OCI-LY7 (cell line): ENCODE measurements at regions not wholly inside any gene's neighbourhood (a gene's known extent, or its start where the extent isn't known, plus 50 kb on each side); places are given as distances from the start of the nearest gene placed in this dataset.

Experiments
- BruUV-seq: library from RNA; stranded (reverse); fragments of 400-500 nt; replicated peaks from 2 replicates; lab custom pipeline; 2021; lab: Mats Ljungman, UMichigan
- CTCF ChIA-PET: fragments of 300-600 bp; sonication (Branson Sonifier 250); formaldehyde crosslinking; loops from one replicate; lab custom pipeline; 2022; ENCODE audit warnings: antibody characterized with exemption; ENCODE audit not compliant: unreplicated experiment; lab: Charles Lee
- POLR2A ChIA-PET: fragments of 300-600 bp; sonication (Branson Sonifier 250); formaldehyde crosslinking; loops from one replicate; lab custom pipeline; 2022; ENCODE audit warnings: antibody characterized with exemption; lab: Charles Lee
- DNase-seq: peaks from one replicate; pipeline ENCODE4 v3.0.0-alpha.2; 2015; ENCODE audit warnings: low spot score
- H2AFZ ChIP-seq: fragments of 200-600 bp; sonication (generic), shearing (Covaris generic); 2 replicates; pipeline ENCODE4 v1.6.1; 2014; ENCODE audit warnings: mild to moderate bottlenecking, antibody characterized with exemption, low read length, moderate library complexity
- H3K27ac ChIP-seq: fragments of 200-600 bp; sonication (generic); 2 replicates; pipeline ENCODE4 v1.5.1; 2014; ENCODE audit warnings: mixed run types, low read depth, mild to moderate bottlenecking, moderate library complexity, low read length, inconsistent platforms; ENCODE audit not compliant: poor library complexity, severe bottlenecking
- H3K36me3 ChIP-seq: fragments of 200-600 bp; sonication (generic); 2 replicates; pipeline ENCODE4 v1.6.1; 2014; ENCODE audit warnings: mild to moderate bottlenecking, antibody characterized with exemption, low read length, moderate library complexity, mixed read lengths; ENCODE audit not compliant: insufficient read depth
- H3K4me1 ChIP-seq: fragments of 200-600 bp; sonication (generic); 2 replicates; pipeline ENCODE4 v1.5.1; 2014; ENCODE audit warnings: mild to moderate bottlenecking, low read length; ENCODE audit not compliant: insufficient read depth, poor library complexity, severe bottlenecking
- H3K4me2 ChIP-seq: fragments of 200-600 bp; sonication (generic); 2 replicates; pipeline ENCODE4 v1.6.1; 2014; ENCODE audit warnings: mild to moderate bottlenecking, low read length
- H3K4me3 ChIP-seq: fragments of 200-600 bp; sonication (generic); 2 replicates; pipeline ENCODE4 v1.5.1; 2014; ENCODE audit warnings: mild to moderate bottlenecking, low read depth, low read length; ENCODE audit not compliant: poor library complexity, severe bottlenecking
- H3K79me2 ChIP-seq: fragments of 200-600 bp; sonication (generic); 2 replicates; pipeline ENCODE4 v1.6.1; 2016; ENCODE audit warnings: low read depth, mild to moderate bottlenecking, low read length, moderate library complexity, mixed read lengths; ENCODE audit not compliant: insufficient read depth
- H3K9me2 ChIP-seq: fragments of 200-600 bp; sonication (generic); 2 replicates; pipeline ENCODE4 v1.6.1; 2016; ENCODE audit warnings: mild to moderate bottlenecking, low read length, mixed read lengths; ENCODE audit not compliant: insufficient read depth
- H3K9me3 ChIP-seq: fragments of 200-600 bp; sonication (generic); 2 replicates; pipeline ENCODE4 v1.6.1; 2014; ENCODE audit warnings: mild to moderate bottlenecking, mixed run types, low read length, mixed read lengths
- H4K20me1 ChIP-seq: fragments of 200-600 bp; sonication (generic); 2 replicates; pipeline ENCODE4 v1.6.1; 2014; ENCODE audit warnings: mild to moderate bottlenecking, antibody characterized with exemption, low read length, moderate library complexity, mixed read lengths; ENCODE audit not compliant: insufficient read depth
- CTCF ChIP-seq: fragments of 200-600 bp; sonication (generic); conservative IDR thresholded peaks from 2 replicates; pipeline ENCODE4 v1.5.1; 2014; ENCODE audit warnings: mild to moderate bottlenecking, antibody characterized with exemption, low read length, moderate library complexity, mixed read lengths
- EZH2phosphoT487 ChIP-seq: fragments of 200-600 bp; sonication (generic); IDR thresholded peaks from 2 replicates; pipeline ENCODE4 v1.6.1; 2018; ENCODE audit warnings: low read depth, borderline replicate concordance, mild to moderate bottlenecking, mixed run types, antibody characterized with exemption, low read length, moderate library complexity, mixed read lengths
- intact Hi-C: fragments of 100-400 bp; cut with micrococcal nuclease; formaldehyde crosslinking; loops from one replicate; pipeline ENCODE4 v1.10.0; 2022; ENCODE audit not compliant: unreplicated experiment

- no peaks in the 10 kb centered on the region for H3K9me2 ChIP-seq
- peak overlapping the region; percentile 86; the same call in 1 of the 2 replicates for H2AFZ ChIP-seq
- intact Hi-C loops: loop anchor here (5.0 kb wide), 2 partner anchors 102 to 587 kb away; partner anchors contain the start of gene TIMM22
- H3K4me1 ChIP-seq: peaks cover 13% of the 10 kb centered on the region
- H3K36me3 ChIP-seq: no peaks in the 10 kb centered on the region
- DNase-seq: peak; percentile 100
- H3K9me3 ChIP-seq: no peaks in the 10 kb centered on the region
- H3K4me2 ChIP-seq: peak overlapping the region; percentile 88
- no TSS peak for BruUV-seq
- no peaks in the 10 kb centered on the region for H4K20me1 ChIP-seq
- CTCF ChIA-PET: no interaction called here
- H3K4me3 ChIP-seq: peak overlapping the region; percentile 79
- peak overlapping the region; percentile 35 for H3K27ac ChIP-seq
- H3K79me2 ChIP-seq: no peaks in the 10 kb centered on the region
- POLR2A ChIA-PET: no interaction called here
- TF ChIP-seq EZH2phosphoT487: no peak
- TF ChIP-seq CTCF: no peak
Measured at GRCh38 chr17:409848-410542, 57.4 kb upstream of the RPH3AL start.

- BruUV-seq: TSS peak; percentile 76
- H2AFZ ChIP-seq: peak overlapping the region; percentile 86; the same call in 1 of the 2 replicates
- ChIA-PET POLR2A (interaction anchor here (0.7 kb wide), 1 partner anchor 145 kb away, joined by 3 read pairs; no protein-coding TSS in a partner anchor), CTCF (no interaction called here)
- peak overlapping the region; percentile 88 for H3K4me2 ChIP-seq
- no peaks in the 10 kb centered on the region for H3K9me3 ChIP-seq
- peaks cover 13% of the 10 kb centered on the region for H3K4me1 ChIP-seq
- no peaks in the 10 kb centered on the region for H3K9me2 ChIP-seq
- H3K4me3 ChIP-seq: peak overlapping the region; percentile 70
- no peaks in the 10 kb centered on the region for H3K79me2 ChIP-seq
- H4K20me1 ChIP-seq: no peaks in the 10 kb centered on the region
- no peak for DNase-seq
- intact Hi-C loops: no loop called here
- peak overlapping the region; percentile 35 for H3K27ac ChIP-seq
- no peaks in the 10 kb centered on the region for H3K36me3 ChIP-seq
- TF ChIP-seq EZH2phosphoT487 (no peak), CTCF (no peak)
Measured at GRCh38 chr17:409308-409847, 56.8 kb upstream of the RPH3AL start.

DNA sequence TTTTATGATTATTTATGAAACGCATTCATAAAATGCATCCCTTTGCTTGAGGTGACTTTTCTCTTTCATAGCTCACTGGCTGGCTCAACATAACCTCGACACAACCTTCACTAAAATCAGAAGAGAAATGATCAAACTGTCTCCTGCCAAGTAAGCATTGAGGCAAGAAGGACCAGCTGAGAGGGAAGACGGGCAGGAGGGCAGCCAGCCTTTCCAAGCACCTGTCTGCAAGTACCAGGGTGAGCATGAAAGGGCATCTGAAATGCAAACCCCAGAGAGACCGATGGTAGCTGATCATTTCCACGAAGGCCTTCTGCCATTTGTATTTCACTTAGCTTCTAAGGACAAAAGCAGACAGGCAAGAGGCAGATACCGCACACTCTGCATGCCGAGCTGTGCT lies 52.1 kb upstream of the RPH3AL start:
- POLR2A ChIA-PET: no interaction called here
- no peak for DNase-seq
- Histone ChIP-seq H3K36me3 (0 out of 2 replicates have a peak, but pooled peaks cover 3% of the 10 kb centered on the region), H3K9me3 (no peaks in the 10 kb centered on the region), H3K4me2 (no peak overlapping the region), H3K9me2 (no peaks in the 10 kb centered on the region), H3K27ac (no peak overlapping the region), H4K20me1 (no peaks in the 10 kb centered on the region), H2AFZ (no peak overlapping the region), H3K79me2 (no peaks in the 10 kb centered on the region), H3K4me1 (peaks cover 6% of the 10 kb centered on the region), H3K4me3 (no peak overlapping the region)
- TF ChIP-seq EZH2phosphoT487 (no peak), CTCF (no peak)
- BruUV-seq: no TSS peak
- CTCF ChIA-PET: no interaction called here
- intact Hi-C loops: no loop called here
